CD4-positive, alpha-beta memory T cell (primary cell): ENCODE measurements at regions not wholly inside any gene's neighbourhood (a gene's known extent, or its start where the extent isn't known, plus 50 kb on each side); places are given as distances from the start of the nearest gene placed in this dataset.

Experiments used
- CTCF ChIA-PET: fragments of 350-600 bp; sonication (Branson Sonifier 250); formaldehyde crosslinking; loops from one replicate; lab custom pipeline; 2021; ENCODE audit warnings: inconsistent platforms; ENCODE audit not compliant: partially characterized antibody; lab: Charles Lee
- POLR2A ChIA-PET: fragments of 350-600 bp; sonication (Branson Sonifier 250); formaldehyde crosslinking; loops from one replicate; lab custom pipeline; 2021; ENCODE audit not compliant: partially characterized antibody; lab: Charles Lee
- DNase-seq, 5 donors: peaks; one replicate each; pipeline versions ENCODE4 v3.0.0 to v3.0.0-alpha.2; 2020 to 2022; ENCODE audit warnings: mixed read lengths in 1 of 5
- H3K27ac ChIP-seq: one replicate; pipeline ENCODE4 v1.7.0; 2013; ENCODE audit warnings: low read depth, low read length
- H3K27me3 ChIP-seq: 2 replicates; pipeline ENCODE4 v1.7.0; 2013; ENCODE audit warnings: mild to moderate bottlenecking, low read length, moderate library complexity; ENCODE audit not compliant: insufficient read depth
- H3K36me3 ChIP-seq: 2 replicates; pipeline ENCODE4 v1.7.0; 2013; ENCODE audit warnings: mild to moderate bottlenecking, low read length, moderate library complexity; ENCODE audit not compliant: insufficient read depth
- H3K4me1 ChIP-seq: 2 replicates; pipeline ENCODE4 v1.7.0; 2013; ENCODE audit warnings: mild to moderate bottlenecking, low read length, moderate library complexity; ENCODE audit not compliant: insufficient read depth
- H3K4me3 ChIP-seq, 2 donors: one replicate each; pipeline ENCODE4 v1.7.0; 2013; ENCODE audit warnings: low read length in 2 of 2, mild to moderate bottlenecking in 1 of 2
- H3K9me3 ChIP-seq, 2 donors: one replicate each; pipeline ENCODE4 v1.7.0; 2013; ENCODE audit warnings: low read length in 2 of 2, control low read depth in 1 of 2; ENCODE audit not compliant: control insufficient read depth in 1 of 2
- H3K27ac Mint-ChIP-seq, 7 donors: one replicate each; pipeline ENCODE4 v1.8.0; 2020 to 2021; ENCODE audit warnings: mixed read lengths in 7 of 7, mild to moderate bottlenecking in 6 of 7, inconsistent platforms in 3 of 7, moderate library complexity in 3 of 7
- H3K27me3 Mint-ChIP-seq, 2 donors: one replicate each; pipeline ENCODE4 v1.8.0; 2020 to 2021; ENCODE audit warnings: mixed read lengths in 2 of 2
- H3K36me3 Mint-ChIP-seq, 2 donors: one replicate each; pipeline ENCODE4 v1.8.0; 2020 to 2021; ENCODE audit warnings: mixed read lengths in 2 of 2, inconsistent platforms in 1 of 2, mild to moderate bottlenecking in 1 of 2
- H3K4me1 Mint-ChIP-seq, 4 donors: one replicate each; pipeline ENCODE4 v1.8.0; 2020 to 2021; ENCODE audit warnings: mixed read lengths in 4 of 4, mild to moderate bottlenecking in 1 of 4
- H3K4me3 Mint-ChIP-seq, 8 donors: one replicate each; pipeline ENCODE4 v1.8.0; 2020 to 2021; ENCODE audit warnings: mixed read lengths in 8 of 8, mild to moderate bottlenecking in 7 of 8, moderate library complexity in 6 of 8, inconsistent platforms in 3 of 8
- H3K9me3 Mint-ChIP-seq, 8 donors: one replicate each; pipeline ENCODE4 v1.8.0; 2020 to 2021; ENCODE audit warnings: mixed read lengths in 8 of 8, mild to moderate bottlenecking in 5 of 8, inconsistent platforms in 3 of 8, moderate library complexity in 1 of 8
- intact Hi-C: fragments of 100-400 bp; cut with micrococcal nuclease; formaldehyde crosslinking; loops from one replicate; pipeline ENCODE4 v1.15.1; 2023

DNA sequence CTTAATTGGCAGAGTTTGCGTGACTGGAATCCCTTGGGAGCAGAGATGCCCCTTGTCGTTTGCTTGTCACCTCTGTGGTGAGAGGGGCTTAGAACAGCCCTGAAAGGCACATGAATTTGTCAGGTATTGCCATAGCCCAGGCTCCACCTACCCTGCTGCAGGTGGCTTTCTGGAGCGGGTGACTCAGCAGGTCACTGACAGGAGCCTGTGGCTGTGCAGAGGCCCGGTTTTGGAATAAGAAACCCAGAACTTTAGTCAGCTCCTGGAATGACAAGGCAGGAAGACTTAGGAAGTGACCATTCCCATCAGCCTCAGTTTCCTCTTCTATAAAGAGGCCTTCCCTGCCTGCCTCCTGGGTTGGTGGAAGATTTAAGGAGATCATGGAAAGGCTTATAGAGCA is 539.7 kb downstream of the INSC start:
- intact Hi-C loops: loop anchor here (2.0 kb wide), 1 partner anchor 42 kb away; no protein-coding TSS in a partner anchor
- ChIA-PET POLR2A (no interaction called here), CTCF (no interaction called here)
- Histone ChIP-seq H3K36me3 (no peaks in the 10 kb centered on the region), H3K27me3 (peaks cover 8% of the 10 kb centered on the region), H3K4me3 (no peak overlapping the region), H3K9me3 (no peaks in the 10 kb centered on the region), H3K27ac (no peak overlapping the region), H3K4me1 (peaks cover 12% of the 10 kb centered on the region)
- H3K4me1 Mint-ChIP-seq: peaks cover 0 to 11% (median 2%) of the 10 kb centered on the region in 4 donors
- peaks cover 4 to 10% of the 10 kb centered on the region in 2 donors for H3K27me3 Mint-ChIP-seq
- H3K4me3 Mint-ChIP-seq: no peak overlapping the region
- H3K36me3 Mint-ChIP-seq: no peaks in the 10 kb centered on the region
- no peak overlapping the region for H3K27ac Mint-ChIP-seq
- H3K9me3 Mint-ChIP-seq: peaks cover 0 to 2% (median 0%) of the 10 kb centered on the region in 8 donors
- no peak for DNase-seq

- ChIA-PET POLR2A (no interaction called here), CTCF (no interaction called here)
- Histone ChIP-seq H3K27ac (no peak overlapping the region), H3K9me3 (no peaks in the 10 kb centered on the region), H3K36me3 (no peaks in the 10 kb centered on the region), H3K4me1 (peaks cover 4% of the 10 kb centered on the region), H3K27me3 (peaks cover 5% of the 10 kb centered on the region), H3K4me3 (no peak overlapping the region)
- peaks cover 4 to 10% of the 10 kb centered on the region in 2 donors for H3K27me3 Mint-ChIP-seq
- H3K9me3 Mint-ChIP-seq: peaks cover 0 to 2% (median 0%) of the 10 kb centered on the region in 8 donors
- no peak overlapping the region for H3K4me3 Mint-ChIP-seq
- H3K36me3 Mint-ChIP-seq: no peaks in the 10 kb centered on the region
- no peak for DNase-seq
- H3K27ac Mint-ChIP-seq: no peak overlapping the region
- peaks cover 0 to 11% (median 1%) of the 10 kb centered on the region in 4 donors for H3K4me1 Mint-ChIP-seq
- intact Hi-C loops: loop anchor here (2.0 kb wide), 1 partner anchor 41 kb away; no protein-coding TSS in a partner anchor
Observed at GRCh38 chr11:15655552-15655951, 540.8 kb downstream of the INSC start.

GRCh38 chr11:15657264-15657663 is 542.5 kb downstream of the INSC start:
- Mint-ChIP-seq H3K36me3 (no peaks in the 10 kb centered on the region), H3K4me1 (peaks cover 0 to 1% (median 0%) of the 10 kb centered on the region in 4 donors), H3K27me3 (peaks cover 2% of the 10 kb centered on the region in 2 donors), H3K27ac (no peak overlapping the region), H3K9me3 (peaks cover 0 to 6% (median 0%) of the 10 kb centered on the region in 8 donors), H3K4me3 (no peak overlapping the region)
- H3K27ac ChIP-seq: no peak overlapping the region
- CTCF ChIA-PET: no interaction called here
- H3K36me3 ChIP-seq: no peaks in the 10 kb centered on the region
- no peaks in the 10 kb centered on the region for H3K27me3 ChIP-seq
- no peaks in the 10 kb centered on the region for H3K9me3 ChIP-seq
- POLR2A ChIA-PET: no interaction called here
- DNase-seq: no peak
- no peaks in the 10 kb centered on the region for H3K4me1 ChIP-seq
- H3K4me3 ChIP-seq: no peak overlapping the region
- intact Hi-C loops: no loop called here

DNA sequence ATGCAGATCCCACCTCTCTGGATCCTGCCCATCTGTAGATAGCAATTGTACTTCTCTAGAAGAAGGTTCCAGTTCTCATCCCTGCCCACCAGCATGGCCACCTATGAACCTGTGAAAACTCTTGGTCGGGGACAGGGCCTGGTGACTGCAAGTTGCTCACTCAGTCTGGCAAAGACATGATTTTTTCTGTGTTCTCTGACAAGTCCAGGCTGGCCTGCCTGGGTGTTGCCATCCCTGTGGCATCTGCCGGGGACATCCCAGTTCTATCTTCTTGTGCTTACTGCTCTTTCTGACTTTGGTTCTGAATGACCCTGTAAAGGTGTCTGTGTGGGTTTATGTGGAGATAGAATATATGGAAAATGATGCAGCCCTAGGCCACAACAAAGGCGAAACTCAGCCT is 545.8 kb downstream of the INSC start:
- H3K27me3 ChIP-seq: no peaks in the 10 kb centered on the region
- CTCF ChIA-PET: no interaction called here
- POLR2A ChIA-PET: no interaction called here

DNA sequence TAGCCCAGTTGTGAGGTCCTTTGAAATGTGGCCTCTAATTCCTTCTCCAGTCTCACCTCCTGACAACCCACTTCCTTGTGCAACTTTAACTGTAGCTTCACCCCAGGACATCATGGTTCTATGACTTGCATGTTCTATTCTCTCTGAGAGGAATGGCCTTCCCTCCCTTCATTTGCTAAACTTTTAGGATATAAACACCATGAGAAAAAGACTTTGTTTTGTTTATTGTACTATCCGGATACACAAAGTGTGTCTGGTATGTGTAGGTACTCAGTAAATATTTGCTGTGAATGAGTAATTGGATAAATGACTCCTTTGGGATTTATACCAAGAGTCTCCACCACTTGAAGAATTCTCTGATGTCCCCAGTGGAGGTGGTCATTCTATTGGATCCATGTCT is 547.6 kb downstream of the INSC start:
- CTCF ChIA-PET: no interaction called here
- Mint-ChIP-seq H3K27me3 (peaks cover 0 to 3% of the 10 kb centered on the region in 2 donors), H3K4me1 (no peaks in the 10 kb centered on the region), H3K36me3 (no peaks in the 10 kb centered on the region), H3K4me3 (no peak overlapping the region), H3K27ac (no peak overlapping the region), H3K9me3 (peaks cover 0 to 7% (median under 1%) of the 10 kb centered on the region in 8 donors)
- Histone ChIP-seq H3K27me3 (no peaks in the 10 kb centered on the region), H3K4me3 (no peak overlapping the region), H3K27ac (no peak overlapping the region), H3K9me3 (no peaks in the 10 kb centered on the region), H3K4me1 (no peaks in the 10 kb centered on the region), H3K36me3 (no peaks in the 10 kb centered on the region)
- intact Hi-C loops: no loop called here
- POLR2A ChIA-PET: no interaction called here
- no peak for DNase-seq

More for the DNA sequence above, 545.8 kb downstream of the INSC start:
- Histone ChIP-seq H3K27ac (no peak overlapping the region), H3K9me3 (no peaks in the 10 kb centered on the region), H3K4me1 (no peaks in the 10 kb centered on the region), H3K4me3 (no peak overlapping the region), H3K36me3 (no peaks in the 10 kb centered on the region)
- H3K9me3 Mint-ChIP-seq: peaks cover 0 to 6% (median 0%) of the 10 kb centered on the region in 8 donors
- intact Hi-C loops: no loop called here
- H3K27me3 Mint-ChIP-seq: peaks cover 0 to under 1% of the 10 kb centered on the region in 2 donors
- no peaks in the 10 kb centered on the region for H3K36me3 Mint-ChIP-seq
- no peaks in the 10 kb centered on the region for H3K4me1 Mint-ChIP-seq
- H3K27ac Mint-ChIP-seq: no peak overlapping the region
- no peak for DNase-seq
- no peak overlapping the region for H3K4me3 Mint-ChIP-seq

DNA sequence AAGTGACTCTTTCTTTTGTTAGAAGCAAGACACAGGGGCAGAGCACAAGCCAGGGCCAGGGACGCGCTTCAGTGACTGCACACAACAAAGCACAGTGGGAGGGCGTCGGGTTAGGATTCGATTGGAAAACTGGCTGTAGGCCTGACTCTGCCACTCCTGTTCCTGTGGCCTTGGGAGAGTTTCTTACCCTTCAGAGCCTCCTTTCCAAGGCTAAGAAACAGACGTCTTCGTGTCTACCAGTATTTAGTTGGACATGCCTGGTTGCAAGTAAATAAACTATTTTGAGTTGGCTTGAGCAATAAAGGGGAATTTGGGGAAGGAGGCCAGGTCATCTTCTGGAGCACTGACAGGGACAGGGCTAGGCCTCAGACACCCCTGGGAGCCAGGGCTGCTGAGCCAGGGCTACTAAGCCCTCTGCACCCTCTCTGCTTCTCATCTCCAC is 549.1 kb downstream of the INSC start:
- peaks cover 0 to 7% (median 2%) of the 10 kb centered on the region in 8 donors for H3K9me3 Mint-ChIP-seq
- no peak overlapping the region for H3K27ac Mint-ChIP-seq
- H3K27me3 Mint-ChIP-seq: peaks cover 1 to 3% of the 10 kb centered on the region in 2 donors
- H3K9me3 ChIP-seq: no peaks in the 10 kb centered on the region
- no peak for DNase-seq
- CTCF ChIA-PET: no interaction called here
- POLR2A ChIA-PET: no interaction called here
- no peaks in the 10 kb centered on the region for H3K27me3 ChIP-seq
- H3K4me1 Mint-ChIP-seq: no peaks in the 10 kb centered on the region
- intact Hi-C loops: no loop called here
- no peaks in the 10 kb centered on the region for H3K36me3 Mint-ChIP-seq
- no peak overlapping the region for H3K27ac ChIP-seq
- no peak overlapping the region for H3K4me3 ChIP-seq
- H3K4me1 ChIP-seq: no peaks in the 10 kb centered on the region
- no peak overlapping the region for H3K4me3 Mint-ChIP-seq
- H3K36me3 ChIP-seq: no peaks in the 10 kb centered on the region

GRCh38 chr11:15665368-15665871 is 550.7 kb downstream of the INSC start:
- no peak for DNase-seq

More at GRCh38 chr11:15665368-15665871, 550.7 kb downstream of the INSC start:
- Mint-ChIP-seq H3K36me3 (no peaks in the 10 kb centered on the region), H3K4me1 (no peaks in the 10 kb centered on the region), H3K27me3 (peaks cover 1 to 6% of the 10 kb centered on the region in 2 donors), H3K4me3 (no peak overlapping the region), H3K27ac (no peak overlapping the region), H3K9me3 (peaks cover 0 to 7% (median 3%) of the 10 kb centered on the region in 8 donors)
- CTCF ChIA-PET: no interaction called here
- H3K9me3 ChIP-seq: no peaks in the 10 kb centered on the region
- no peaks in the 10 kb centered on the region for H3K4me1 ChIP-seq
- no peaks in the 10 kb centered on the region for H3K36me3 ChIP-seq
- no peak overlapping the region for H3K4me3 ChIP-seq
- no peaks in the 10 kb centered on the region for H3K27me3 ChIP-seq
- H3K27ac ChIP-seq: no peak overlapping the region
- intact Hi-C loops: no loop called here
- POLR2A ChIA-PET: no interaction called here
